Esophagus muscularis mucosa (tissue), 4 donors: ENCODE measurements at regions not wholly inside any gene's neighbourhood (a gene's known extent, or its start where the extent isn't known, plus 50 kb on each side); places are given as distances from the start of the nearest gene placed in this dataset.

Source experiments
- DNase-seq: peaks from one replicate; pipeline ENCODE4 v3.0.0-alpha.2; 2017; ENCODE audit errors: extremely low spot score
- H3K27ac ChIP-seq, 4 donors: fragments of 200-600 bp; sonication (generic); replicated peaks in 1 of 4; 1 replicate in 3 of 4; 2 replicates in 1 of 4; pipeline ENCODE4 v1.5.1; 2016 to 2019; ENCODE audit warnings: mild to moderate bottlenecking in 1 of 4
- H3K27me3 ChIP-seq, 4 donors: fragments of 200-600 bp; sonication (generic); one replicate each; pipeline versions ENCODE4 v1.5.1 to v1.6.0; 2016 to 2019
- H3K36me3 ChIP-seq, 4 donors: fragments of 200-600 bp; sonication (generic); one replicate each; pipeline ENCODE4 v1.5.1; 2016 to 2019
- H3K4me1 ChIP-seq, 4 donors: fragments of 200-600 bp; sonication (generic); one replicate each; pipeline ENCODE4 v1.5.1; 2016 to 2019
- H3K4me3 ChIP-seq, 4 donors: fragments of 200-600 bp; sonication (generic); 1 replicate in 2 of 4; 2 replicates in 2 of 4; pipeline ENCODE4 v1.5.1; 2016 to 2019; ENCODE audit warnings: mild to moderate bottlenecking in 4 of 4, moderate library complexity in 1 of 4
- H3K9me3 ChIP-seq, 4 donors: fragments of 200-600 bp; sonication (generic); 1 replicate in 3 of 4; 2 replicates in 1 of 4; pipeline ENCODE4 v1.5.1; 2016 to 2019
- EP300 ChIP-seq: sonication (generic); formaldehyde crosslinking; IDR thresholded peaks from one replicate; pipeline ENCODE4 v1.6.1; 2017; ENCODE audit warnings: antibody characterized with exemption
- POLR2A ChIP-seq: fragments of 450-650 bp; IDR thresholded peaks from one replicate; pipeline ENCODE4 v1.6.1; 2017; ENCODE audit warnings: antibody characterized with exemption, moderate library complexity, mild to moderate bottlenecking, low read depth
- POLR2AphosphoS5 ChIP-seq, 2 donors: sonication (generic); formaldehyde crosslinking; IDR thresholded peaks; one replicate each; pipeline ENCODE4 v1.6.1; 2017; ENCODE audit warnings: antibody characterized with exemption in 2 of 2
- WGBS: methylation state at CpG from one replicate; pipeline ENCODE4 v1.1.5; 2018; 5-methylcytosine and 5-hydroxymethylcytosine counted together
- intact Hi-C: fragments of 100-400 bp; cut with DNase I; formaldehyde crosslinking; loops from one replicate; pipeline ENCODE4 v1.15.1; 2023
- TF ChIP-seq, protein P1 (sequence below), 3 experiments: fragments of 200-600 bp in 2 of 3; fragments of 450-650 bp in 1 of 3; sonication (generic) in 2 of 3; IDR thresholded peaks; one replicate each; pipeline ENCODE4 v1.5.1; 2017 to 2019; ENCODE audit warnings: antibody characterized with exemption in 3 of 3, mild to moderate bottlenecking in 2 of 3, moderate library complexity in 1 of 3

DNA sequence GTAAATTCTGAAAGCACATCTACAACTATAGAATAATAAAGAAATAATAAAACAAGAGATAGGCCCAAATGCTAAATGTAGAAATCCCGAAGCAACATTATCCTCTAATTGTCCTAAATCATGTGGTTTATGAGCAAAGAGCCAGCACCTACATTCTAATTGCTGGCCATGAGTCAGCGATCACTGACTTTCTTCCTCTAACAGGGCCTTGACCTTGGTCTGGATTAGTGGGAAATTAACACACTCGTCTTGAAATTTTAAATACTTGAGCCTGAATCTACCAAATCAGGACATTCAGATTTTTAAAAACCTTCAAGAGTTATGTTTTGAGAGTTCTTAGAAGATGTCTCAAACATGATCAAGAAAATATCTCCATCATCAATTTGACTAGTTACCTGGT lies 727.6 kb downstream of the METTL15 start:
- Histone ChIP-seq H3K27me3 (no peaks in the 10 kb centered on the region), H3K4me1 (no peaks in the 10 kb centered on the region), H3K36me3 (no peaks in the 10 kb centered on the region), H3K9me3 (no peaks in the 10 kb centered on the region), H3K4me3 (no peak overlapping the region), H3K27ac (no peak overlapping the region)
- no peak for DNase-seq
- TF ChIP-seq POLR2AphosphoS5 (IDR thresholded peaks at IDR 0.05) (no peak), EP300 (no peak), POLR2A (no peak)
- TF ChIP-seq, protein P1, sequence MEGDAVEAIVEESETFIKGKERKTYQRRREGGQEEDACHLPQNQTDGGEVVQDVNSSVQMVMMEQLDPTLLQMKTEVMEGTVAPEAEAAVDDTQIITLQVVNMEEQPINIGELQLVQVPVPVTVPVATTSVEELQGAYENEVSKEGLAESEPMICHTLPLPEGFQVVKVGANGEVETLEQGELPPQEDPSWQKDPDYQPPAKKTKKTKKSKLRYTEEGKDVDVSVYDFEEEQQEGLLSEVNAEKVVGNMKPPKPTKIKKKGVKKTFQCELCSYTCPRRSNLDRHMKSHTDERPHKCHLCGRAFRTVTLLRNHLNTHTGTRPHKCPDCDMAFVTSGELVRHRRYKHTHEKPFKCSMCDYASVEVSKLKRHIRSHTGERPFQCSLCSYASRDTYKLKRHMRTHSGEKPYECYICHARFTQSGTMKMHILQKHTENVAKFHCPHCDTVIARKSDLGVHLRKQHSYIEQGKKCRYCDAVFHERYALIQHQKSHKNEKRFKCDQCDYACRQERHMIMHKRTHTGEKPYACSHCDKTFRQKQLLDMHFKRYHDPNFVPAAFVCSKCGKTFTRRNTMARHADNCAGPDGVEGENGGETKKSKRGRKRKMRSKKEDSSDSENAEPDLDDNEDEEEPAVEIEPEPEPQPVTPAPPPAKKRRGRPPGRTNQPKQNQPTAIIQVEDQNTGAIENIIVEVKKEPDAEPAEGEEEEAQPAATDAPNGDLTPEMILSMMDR (IDR thresholded peaks at IDR 0.05) = no peak
- intact Hi-C loops = no loop called here
- 76% methylated on average over 3 of the region's 3 CpGs for WGBS

DNA sequence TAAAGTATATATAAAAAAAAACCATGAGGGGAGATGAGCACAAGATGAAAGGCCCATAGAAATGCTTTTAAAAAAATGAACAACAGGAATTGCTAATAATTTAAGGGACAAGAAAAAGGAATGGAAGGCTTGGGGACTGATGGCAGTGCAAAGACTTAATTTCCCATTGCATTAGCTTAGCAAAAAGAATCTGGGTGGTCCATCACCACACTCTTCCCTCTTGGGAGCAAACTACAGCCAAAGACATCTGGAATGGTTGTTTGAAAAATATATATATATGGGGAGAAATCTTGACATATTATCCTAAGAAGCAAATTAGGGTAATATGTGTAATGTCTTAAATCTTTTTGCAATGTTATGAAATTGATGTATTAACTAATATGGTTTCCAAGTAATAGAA lies 727.1 kb downstream of the METTL15 start:
- intact Hi-C loops = no loop called here
- Histone ChIP-seq H3K27ac (no peak overlapping the region), H3K4me1 (no peaks in the 10 kb centered on the region), H3K36me3 (no peaks in the 10 kb centered on the region), H3K27me3 (no peaks in the 10 kb centered on the region), H3K9me3 (no peaks in the 10 kb centered on the region), H3K4me3 (no peak overlapping the region)
- TF ChIP-seq POLR2A (no peak), EP300 (no peak), POLR2AphosphoS5 (IDR thresholded peaks at IDR 0.05) (no peak)
- TF ChIP-seq, protein P1 (IDR thresholded peaks at IDR 0.05) = no peak
- DNase-seq = no peak

DNA sequence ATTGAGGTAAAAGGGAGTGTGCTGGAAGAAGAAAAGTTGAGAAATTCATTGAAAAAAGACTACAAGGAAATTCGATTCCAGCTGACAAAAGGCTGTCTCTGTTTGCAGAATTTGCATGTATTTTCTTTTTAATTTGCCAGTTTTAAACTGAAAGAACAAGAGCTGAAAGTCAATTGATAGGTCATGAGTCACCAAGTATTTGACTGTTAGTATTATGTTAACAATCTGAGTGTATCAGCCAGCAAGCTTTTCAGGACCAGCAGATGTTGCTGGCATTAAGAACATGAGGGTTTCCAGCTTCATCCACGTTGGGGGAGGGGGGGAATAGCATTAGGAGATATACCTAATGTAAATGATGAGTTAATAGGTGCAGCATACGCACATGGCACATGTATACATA lies 726.7 kb downstream of the METTL15 start:
- no peaks in the 10 kb centered on the region for H3K27me3 ChIP-seq
- intact Hi-C loops = no loop called here
- H3K4me1 ChIP-seq = no peaks in the 10 kb centered on the region
- H3K4me3 ChIP-seq = no peak overlapping the region
- no peak overlapping the region for H3K27ac ChIP-seq
- WGBS = 51% methylated on average over 3 of the region's 3 CpGs
- H3K9me3 ChIP-seq = no peaks in the 10 kb centered on the region
- no peaks in the 10 kb centered on the region for H3K36me3 ChIP-seq
- TF ChIP-seq EP300 (no peak), POLR2AphosphoS5 (IDR thresholded peaks at IDR 0.05) (no peak), POLR2A (no peak)
- TF ChIP-seq, protein P1 (IDR thresholded peaks at IDR 0.05) = no peak
- no peak for DNase-seq

DNA sequence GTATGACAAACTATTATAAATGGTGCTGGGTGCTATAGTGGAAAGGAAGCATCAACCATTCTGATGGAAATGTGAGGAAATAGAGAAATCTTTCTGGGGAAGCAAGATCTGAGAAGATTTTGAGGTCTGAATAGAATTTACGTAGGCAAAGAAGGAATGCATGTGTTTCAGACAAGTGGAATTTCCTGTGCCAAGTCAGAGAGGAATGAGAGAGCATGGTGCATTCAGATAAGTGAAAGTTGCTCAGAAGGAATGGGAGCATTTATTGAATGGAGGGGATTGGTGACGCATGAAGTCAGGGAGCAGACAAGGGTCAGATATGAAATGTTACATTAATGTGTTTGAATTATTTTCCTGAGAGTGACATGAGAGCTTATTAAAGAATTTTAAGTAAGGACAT lies 725.5 kb downstream of the METTL15 start:
- intact Hi-C loops = no loop called here

DNA sequence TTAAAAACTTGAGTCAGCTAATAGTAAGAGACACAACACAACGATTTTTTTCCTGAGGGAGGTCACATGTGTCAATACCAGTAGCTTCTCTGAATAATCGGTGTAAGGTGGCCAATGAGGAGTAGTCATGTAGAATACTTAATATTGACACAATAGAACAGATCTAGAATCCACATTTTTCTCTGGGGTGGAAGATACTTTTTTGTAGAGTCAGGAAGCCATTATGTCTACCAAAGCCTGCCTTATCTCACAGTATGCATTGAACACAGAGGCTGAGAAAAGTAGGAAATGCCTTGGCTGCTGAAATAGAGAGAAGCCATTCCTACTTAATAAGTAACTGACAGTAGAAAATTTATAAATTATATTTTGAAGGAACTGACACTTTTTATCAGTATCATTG lies 725.0 kb downstream of the METTL15 start:
- no peaks in the 10 kb centered on the region for H3K36me3 ChIP-seq
- no peak for DNase-seq
- H3K4me3 ChIP-seq = no peak overlapping the region
- intact Hi-C loops = no loop called here
- H3K9me3 ChIP-seq = no peaks in the 10 kb centered on the region
- H3K4me1 ChIP-seq = no peaks in the 10 kb centered on the region
- 55% methylated on average over 2 of the region's 2 CpGs for WGBS
- TF ChIP-seq EP300 (no peak), POLR2AphosphoS5 (IDR thresholded peaks at IDR 0.05) (no peak), POLR2A (no peak)
- TF ChIP-seq, protein P1 (IDR thresholded peaks at IDR 0.05) = no peak
- H3K27ac ChIP-seq = no peak overlapping the region
- H3K27me3 ChIP-seq = no peaks in the 10 kb centered on the region

More for the DNA sequence above, 725.5 kb downstream of the METTL15 start:
- no peak for DNase-seq
- H3K9me3 ChIP-seq = no peaks in the 10 kb centered on the region
- H3K36me3 ChIP-seq = no peaks in the 10 kb centered on the region
- no peak overlapping the region for H3K4me3 ChIP-seq
- no peaks in the 10 kb centered on the region for H3K4me1 ChIP-seq
- WGBS = 64% methylated on average over 2 of the region's 2 CpGs
- no peak overlapping the region for H3K27ac ChIP-seq
- TF ChIP-seq EP300 = no peak
- TF ChIP-seq, protein P1 (IDR thresholded peaks at IDR 0.05) = no peak
- TF ChIP-seq POLR2A = no peak
- no peak for TF ChIP-seq POLR2AphosphoS5 (IDR thresholded peaks at IDR 0.05)
- no peaks in the 10 kb centered on the region for H3K27me3 ChIP-seq
